Astrocyte (in vitro differentiated cells and primary cell): ENCODE measurements at regions not wholly inside any gene's neighbourhood (a gene's known extent, or its start where the extent isn't known, plus 50 kb on each side); places are given as distances from the start of the nearest gene placed in this dataset.

Experiments used
- EZH2 ChIP-seq: IDR thresholded peaks from 2 replicates; pipeline ENCODE4 v1.6.1; 2012; ENCODE audit warnings: mild to moderate bottlenecking, low read length, inconsistent platforms; ENCODE audit not compliant: insufficient read depth
- TF ChIP-seq, protein P1 (sequence below): IDR thresholded peaks from 2 replicates; pipeline ENCODE4 v1.5.1; 2011; ENCODE audit warnings: low read depth, mild to moderate bottlenecking, inconsistent platforms, low read length, moderate library complexity; ENCODE audit not compliant: insufficient read depth

DNA sequence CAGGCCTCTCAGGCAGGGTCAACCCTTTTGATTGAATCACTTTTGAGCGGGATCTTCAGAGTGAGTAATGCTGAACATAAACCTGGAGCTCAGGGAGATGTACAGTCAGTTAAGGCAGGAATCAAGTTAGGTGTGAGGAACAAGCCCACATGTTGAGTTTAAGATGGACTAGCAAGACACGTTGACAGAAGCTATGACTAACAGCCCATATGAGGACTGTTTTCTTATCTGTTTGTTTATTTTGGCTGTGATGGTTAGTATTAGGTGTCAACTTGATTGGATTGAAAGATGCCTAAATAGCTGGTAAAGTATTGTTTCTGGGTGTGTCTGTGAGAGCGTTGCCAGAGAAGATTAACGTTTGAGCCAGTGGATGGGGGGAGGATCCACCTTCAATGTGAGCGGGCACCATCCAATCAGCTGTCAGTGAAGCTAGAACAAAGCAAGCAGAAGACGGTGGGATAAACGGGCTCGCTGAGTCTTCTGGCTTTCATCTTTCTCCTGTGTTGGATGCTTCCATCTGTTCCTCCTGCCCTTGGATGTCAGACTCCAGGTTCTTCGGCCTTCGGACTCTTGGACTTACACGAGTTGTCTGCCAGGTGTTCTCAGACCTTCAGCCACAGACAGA is 232.3 kb upstream of the STAC start:
- TF ChIP-seq, protein P1, sequence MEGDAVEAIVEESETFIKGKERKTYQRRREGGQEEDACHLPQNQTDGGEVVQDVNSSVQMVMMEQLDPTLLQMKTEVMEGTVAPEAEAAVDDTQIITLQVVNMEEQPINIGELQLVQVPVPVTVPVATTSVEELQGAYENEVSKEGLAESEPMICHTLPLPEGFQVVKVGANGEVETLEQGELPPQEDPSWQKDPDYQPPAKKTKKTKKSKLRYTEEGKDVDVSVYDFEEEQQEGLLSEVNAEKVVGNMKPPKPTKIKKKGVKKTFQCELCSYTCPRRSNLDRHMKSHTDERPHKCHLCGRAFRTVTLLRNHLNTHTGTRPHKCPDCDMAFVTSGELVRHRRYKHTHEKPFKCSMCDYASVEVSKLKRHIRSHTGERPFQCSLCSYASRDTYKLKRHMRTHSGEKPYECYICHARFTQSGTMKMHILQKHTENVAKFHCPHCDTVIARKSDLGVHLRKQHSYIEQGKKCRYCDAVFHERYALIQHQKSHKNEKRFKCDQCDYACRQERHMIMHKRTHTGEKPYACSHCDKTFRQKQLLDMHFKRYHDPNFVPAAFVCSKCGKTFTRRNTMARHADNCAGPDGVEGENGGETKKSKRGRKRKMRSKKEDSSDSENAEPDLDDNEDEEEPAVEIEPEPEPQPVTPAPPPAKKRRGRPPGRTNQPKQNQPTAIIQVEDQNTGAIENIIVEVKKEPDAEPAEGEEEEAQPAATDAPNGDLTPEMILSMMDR = no peak
- TF ChIP-seq EZH2 = no peak
